Keratinocyte (primary cell): ENCODE measurements at regions not wholly inside any gene's neighbourhood (a gene's known extent, or its start where the extent isn't known, plus 50 kb on each side); places are given as distances from the start of the nearest gene placed in this dataset.

Source experiments
- DNase-seq: peaks from one replicate; pipeline ENCODE4 v3.0.0-alpha.2; 2011; ENCODE audit warnings: low read depth, missing footprints, low spot score
- FAIRE-seq: peaks from 2 replicates; lab custom pipeline; 2011; peaks lifted over from hg19 to GRCh38; lab: Jason Lieb, UNC
- H2AFZ ChIP-seq: 2 replicates; pipeline ENCODE4 v1.6.0; 2012; ENCODE audit warnings: low read length, control low read depth, inconsistent platforms; ENCODE audit not compliant: control insufficient read depth
- H3K27ac ChIP-seq: 2 replicates; pipeline ENCODE4 v1.5.1; 2011; ENCODE audit warnings: low read length; ENCODE audit not compliant: control insufficient read depth, insufficient read depth
- H3K27me3 ChIP-seq: 3 replicates; pipeline ENCODE4 v1.6.0; 2011; ENCODE audit warnings: low read length; ENCODE audit not compliant: control insufficient read depth, insufficient read depth; ENCODE audit errors: extremely low read depth
- H3K36me3 ChIP-seq, 2 experiments: 2 replicates in 1 of 2; 3 replicates in 1 of 2; pipeline ENCODE4 v1.5.1; 2011; ENCODE audit warnings: low read length in 2 of 2, mild to moderate bottlenecking in 1 of 2; ENCODE audit not compliant: control insufficient read depth in 2 of 2, insufficient read depth in 2 of 2; ENCODE audit errors: extremely low read depth in 1 of 2
- H3K4me1 ChIP-seq: 3 replicates; pipeline ENCODE4 v1.5.1; 2011; ENCODE audit warnings: low read length; ENCODE audit not compliant: control insufficient read depth, insufficient read depth; ENCODE audit errors: extremely low read depth
- H3K4me2 ChIP-seq: 3 replicates; pipeline ENCODE4 v1.6.0; 2011; ENCODE audit warnings: low read depth, low read length; ENCODE audit not compliant: control insufficient read depth, insufficient read depth; ENCODE audit errors: extremely low read depth
- H3K4me3 ChIP-seq, 3 experiments: fragments of 200-600 bp in 1 of 3; sonication (generic) in 1 of 3; 2 replicates in 2 of 3; 3 replicates in 1 of 3; pipeline ENCODE4 v1.5.1; 2011 to 2016; ENCODE audit warnings: low read length in 3 of 3, mild to moderate bottlenecking in 3 of 3, control low read depth in 2 of 3, inconsistent platforms in 1 of 3, low read depth in 1 of 3, mixed read lengths in 1 of 3, mixed run types in 1 of 3, moderate library complexity in 1 of 3; ENCODE audit not compliant: control insufficient read depth in 2 of 3, insufficient read depth in 2 of 3; ENCODE audit errors: extremely low read depth in 1 of 3
- H3K79me2 ChIP-seq: 2 replicates; pipeline ENCODE4 v1.6.0; 2012; ENCODE audit warnings: low read length; ENCODE audit not compliant: control insufficient read depth, insufficient read depth
- H3K9ac ChIP-seq: 3 replicates; pipeline ENCODE4 v1.6.0; 2011; ENCODE audit warnings: low read length; ENCODE audit not compliant: control insufficient read depth, insufficient read depth; ENCODE audit errors: extremely low read depth
- H3K9me1 ChIP-seq: 3 replicates; pipeline ENCODE4 v1.6.0; 2011; ENCODE audit warnings: low read length; ENCODE audit not compliant: control insufficient read depth, insufficient read depth; ENCODE audit errors: extremely low read depth
- H3K9me3 ChIP-seq: 2 replicates; pipeline ENCODE4 v1.5.1; 2012; ENCODE audit warnings: low read depth, low read length; ENCODE audit not compliant: control insufficient read depth
- H4K20me1 ChIP-seq: 3 replicates; pipeline ENCODE4 v1.6.0; 2011; ENCODE audit warnings: low read length; ENCODE audit not compliant: control insufficient read depth, insufficient read depth; ENCODE audit errors: extremely low read depth
- EZH2 ChIP-seq: IDR thresholded peaks from one replicate; pipeline ENCODE4 v1.6.1; 2012; ENCODE audit warnings: inconsistent platforms, mild to moderate bottlenecking, low read length, moderate library complexity
- dilution Hi-C: fragments of 300-500 bp; cut with MboI; formaldehyde crosslinking; loops from one replicate; pipeline ENCODE4 v1.7.0; 2020; ENCODE audit warnings: low sequenced_read_pairs; ENCODE audit not compliant: extremely low pct_ligation_motif_present
- TF ChIP-seq, protein P1 (sequence below), 3 experiments: IDR thresholded peaks in 1 of 3; conservative IDR thresholded peaks in 1 of 3; optimal IDR thresholded peaks in 1 of 3; 2 replicates in 2 of 3; 3 replicates in 1 of 3; pipeline versions ENCODE3 to v1.5.1; 2011; ENCODE audit warnings: low read length in 3 of 3, mild to moderate bottlenecking in 3 of 3, moderate library complexity in 2 of 3, control low read depth in 1 of 3, inconsistent platforms in 1 of 3; ENCODE audit not compliant: insufficient read depth in 2 of 3; ENCODE audit errors: extremely low read depth in 1 of 3

DNA sequence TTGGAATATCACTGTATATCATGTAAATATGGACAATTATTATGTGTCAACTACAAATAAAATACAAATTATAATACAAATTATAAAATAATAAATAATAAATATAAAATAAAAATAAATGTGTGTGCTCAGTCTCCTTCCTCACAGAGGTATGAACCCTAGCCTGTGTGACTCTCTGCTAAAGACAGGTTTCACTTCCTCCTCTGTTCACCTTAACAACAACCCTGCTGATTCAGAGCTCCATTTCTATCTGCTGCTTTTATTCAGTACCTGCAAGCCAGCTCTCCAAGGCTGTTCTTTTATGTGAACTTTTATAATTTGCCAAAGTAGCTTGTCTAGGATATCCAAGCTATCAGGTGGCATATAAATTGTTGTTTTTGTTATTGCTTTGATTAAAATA, 610.7 kb upstream of the GRM7 start:
- dilution Hi-C loops = no loop called here
- Histone ChIP-seq H3K9ac (no peak overlapping the region), H2AFZ (no peak overlapping the region), H3K4me2 (no peak overlapping the region), H3K27ac (no peak overlapping the region), H3K9me1 (no peaks in the 10 kb centered on the region), H3K36me3 (no peaks in the 10 kb centered on the region), H3K79me2 (no peaks in the 10 kb centered on the region), H3K9me3 (no peaks in the 10 kb centered on the region), H3K27me3 (no peaks in the 10 kb centered on the region), H4K20me1 (no peaks in the 10 kb centered on the region), H3K4me1 (no peaks in the 10 kb centered on the region), H3K4me3 (no peak overlapping the region)
- no peak for DNase-seq
- TF ChIP-seq, protein P1, sequence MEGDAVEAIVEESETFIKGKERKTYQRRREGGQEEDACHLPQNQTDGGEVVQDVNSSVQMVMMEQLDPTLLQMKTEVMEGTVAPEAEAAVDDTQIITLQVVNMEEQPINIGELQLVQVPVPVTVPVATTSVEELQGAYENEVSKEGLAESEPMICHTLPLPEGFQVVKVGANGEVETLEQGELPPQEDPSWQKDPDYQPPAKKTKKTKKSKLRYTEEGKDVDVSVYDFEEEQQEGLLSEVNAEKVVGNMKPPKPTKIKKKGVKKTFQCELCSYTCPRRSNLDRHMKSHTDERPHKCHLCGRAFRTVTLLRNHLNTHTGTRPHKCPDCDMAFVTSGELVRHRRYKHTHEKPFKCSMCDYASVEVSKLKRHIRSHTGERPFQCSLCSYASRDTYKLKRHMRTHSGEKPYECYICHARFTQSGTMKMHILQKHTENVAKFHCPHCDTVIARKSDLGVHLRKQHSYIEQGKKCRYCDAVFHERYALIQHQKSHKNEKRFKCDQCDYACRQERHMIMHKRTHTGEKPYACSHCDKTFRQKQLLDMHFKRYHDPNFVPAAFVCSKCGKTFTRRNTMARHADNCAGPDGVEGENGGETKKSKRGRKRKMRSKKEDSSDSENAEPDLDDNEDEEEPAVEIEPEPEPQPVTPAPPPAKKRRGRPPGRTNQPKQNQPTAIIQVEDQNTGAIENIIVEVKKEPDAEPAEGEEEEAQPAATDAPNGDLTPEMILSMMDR (optimal IDR thresholded peaks at IDR 0.05 in 1 of 3, IDR thresholded peaks at IDR 0.05 in 1 of 3, conservative IDR thresholded peaks at IDR 0.05 in 1 of 3; ENCODE audit: extremely low read depth in 1 of 3, insufficient read depth in 2 of 3, low read length in 3 of 3) = no peak
- TF ChIP-seq EZH2 = no peak
- no peak for FAIRE-seq

DNA sequence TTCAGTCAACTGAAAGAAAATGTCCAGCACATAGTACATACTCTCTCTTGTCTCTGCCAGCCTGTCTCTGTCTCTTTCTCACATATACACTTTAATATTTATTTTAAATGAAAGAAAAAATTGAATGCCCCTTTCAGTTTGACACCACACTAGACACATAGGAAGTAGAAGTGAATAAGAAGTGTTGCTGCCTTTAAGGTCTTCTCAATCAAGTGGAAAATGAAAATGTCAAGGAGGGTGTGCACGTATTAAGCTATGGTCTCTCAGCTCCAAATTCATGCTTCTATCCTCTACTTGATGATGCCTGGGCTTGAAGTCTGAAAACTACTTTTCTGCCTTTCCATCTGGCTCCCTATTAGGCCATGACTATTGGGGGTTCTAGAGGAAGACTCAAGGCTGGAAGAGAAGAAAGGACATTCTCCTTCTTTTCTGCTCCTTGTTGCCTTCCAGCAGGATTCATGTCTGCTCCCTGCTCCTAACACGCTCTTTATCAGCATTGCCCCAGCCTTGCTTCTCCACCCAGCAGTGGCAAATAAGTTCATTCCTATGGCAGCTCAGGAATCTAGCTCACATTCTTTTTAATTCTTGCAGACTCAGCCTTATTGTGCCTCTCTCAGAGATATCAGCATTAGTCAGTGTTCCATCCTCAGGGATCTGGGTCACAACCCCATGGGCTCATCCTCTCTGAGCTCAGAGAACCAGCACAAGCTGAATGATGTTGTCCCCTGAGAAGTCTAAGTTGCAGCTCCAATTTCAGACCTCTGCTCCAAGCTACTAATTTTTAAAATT, 609.1 kb upstream of the GRM7 start:
- DNase-seq (no peak), FAIRE-seq (no peak)
- Histone ChIP-seq H3K9me1 (no peaks in the 10 kb centered on the region), H3K4me1 (no peaks in the 10 kb centered on the region), H3K4me3 (no peak overlapping the region), H3K4me2 (no peak overlapping the region), H4K20me1 (no peaks in the 10 kb centered on the region), H3K9me3 (no peaks in the 10 kb centered on the region), H2AFZ (no peak overlapping the region), H3K36me3 (no peaks in the 10 kb centered on the region), H3K9ac (no peak overlapping the region), H3K27me3 (no peaks in the 10 kb centered on the region), H3K79me2 (no peaks in the 10 kb centered on the region), H3K27ac (no peak overlapping the region)
- TF ChIP-seq, protein P1 (optimal IDR thresholded peaks at IDR 0.05 in 1 of 3, IDR thresholded peaks at IDR 0.05 in 1 of 3, conservative IDR thresholded peaks at IDR 0.05 in 1 of 3; ENCODE audit: extremely low read depth in 1 of 3, insufficient read depth in 2 of 3, low read length in 3 of 3) = no peak
- no peak for TF ChIP-seq EZH2
- dilution Hi-C loops = no loop called here
